ENCODE measurements at regions not wholly inside any gene's neighbourhood (a gene's known extent, or its start where the extent isn't known, plus 50 kb on each side); places are given as distances from the start of the nearest gene placed in this dataset.

- TF ChIP-seq CTCF (IDR thresholded peaks at IDR 0.05; ENCODE audit: low read depth, low read length), result no peak
- Histone ChIP-seq H3K9me3 (ENCODE audit: severe bottlenecking) (no peaks in the 10 kb centered on the region), H3K4me3 (ENCODE audit: low read depth, low read length) (no peak overlapping the region), H3K27ac (no peak overlapping the region), H3K27me3 (ENCODE audit: insufficient read depth, low read depth, severe bottlenecking) (no peaks in the 10 kb centered on the region), H3K36me3 (no peaks in the 10 kb centered on the region)
- DNase-seq, result no peak
Measured at GRCh38 chr14:61963926-61964325, 201.7 kb downstream of the SNAPC1 start.

- no peak for TF ChIP-seq CTCF (IDR thresholded peaks at IDR 0.05; ENCODE audit: low read depth, low read length)
- Histone ChIP-seq H3K36me3 (no peaks in the 10 kb centered on the region), H3K27me3 (ENCODE audit: insufficient read depth, low read depth, severe bottlenecking) (no peaks in the 10 kb centered on the region), H3K4me3 (ENCODE audit: low read depth, low read length) (no peak overlapping the region), H3K9me3 (ENCODE audit: severe bottlenecking) (no peaks in the 10 kb centered on the region), H3K27ac (no peak overlapping the region)
- DNase-seq, result no peak
Measured at GRCh38 chr14:61965030-61965745, 203.0 kb downstream of the SNAPC1 start.

- Histone ChIP-seq H3K4me3 (ENCODE audit: low read depth, low read length) (no peak overlapping the region), H3K9me3 (ENCODE audit: severe bottlenecking) (no peaks in the 10 kb centered on the region), H3K36me3 (no peaks in the 10 kb centered on the region), H3K27ac (no peak overlapping the region), H3K27me3 (ENCODE audit: insufficient read depth, low read depth, severe bottlenecking) (no peaks in the 10 kb centered on the region)
- no peak for DNase-seq
- no peak for TF ChIP-seq CTCF (IDR thresholded peaks at IDR 0.05; ENCODE audit: low read depth, low read length)
Measured at GRCh38 chr14:61968207-61968606, 206.0 kb downstream of the SNAPC1 start.

GRCh38 chr14:61972711-61973110, 210.5 kb downstream of the SNAPC1 start:
- DNase-seq, result no peak
- H3K4me3 ChIP-seq (ENCODE audit: low read depth, low read length), result no peak overlapping the region
- no peaks in the 10 kb centered on the region for H3K27me3 ChIP-seq (ENCODE audit: insufficient read depth, low read depth, severe bottlenecking)
- H3K36me3 ChIP-seq, result no peaks in the 10 kb centered on the region
- peaks cover 28% of the 10 kb centered on the region for H3K9me3 ChIP-seq (ENCODE audit: severe bottlenecking)
- TF ChIP-seq CTCF (IDR thresholded peaks at IDR 0.05; ENCODE audit: low read depth, low read length), result no peak
- H3K27ac ChIP-seq, result no peak overlapping the region

GRCh38 chr14:61973981-61974380, 211.8 kb downstream of the SNAPC1 start:
- no peaks in the 10 kb centered on the region for H3K36me3 ChIP-seq
- no peak for TF ChIP-seq CTCF (IDR thresholded peaks at IDR 0.05; ENCODE audit: low read depth, low read length)
- no peaks in the 10 kb centered on the region for H3K27me3 ChIP-seq (ENCODE audit: insufficient read depth, low read depth, severe bottlenecking)
- H3K9me3 ChIP-seq (ENCODE audit: severe bottlenecking), result peaks cover 32% of the 10 kb centered on the region
- H3K27ac ChIP-seq, result no peak overlapping the region
- H3K4me3 ChIP-seq (ENCODE audit: low read depth, low read length), result no peak overlapping the region
- no peak for DNase-seq

GRCh38 chr14:61977217-61977616, 215.0 kb downstream of the SNAPC1 start:
- Histone ChIP-seq H3K36me3 (no peaks in the 10 kb centered on the region), H3K4me3 (ENCODE audit: low read depth, low read length) (no peak overlapping the region), H3K9me3 (ENCODE audit: severe bottlenecking) (peaks cover 32% of the 10 kb centered on the region), H3K27me3 (ENCODE audit: insufficient read depth, low read depth, severe bottlenecking) (no peaks in the 10 kb centered on the region), H3K27ac (no peak overlapping the region)
- DNase-seq, result peak; percentile 24
- TF ChIP-seq CTCF (IDR thresholded peaks at IDR 0.05; ENCODE audit: low read depth, low read length), result no peak
